ENCODE measurements at regions not wholly inside any gene's neighbourhood (a gene's known extent, or its start where the extent isn't known, plus 50 kb on each side); places are given as distances from the start of the nearest gene placed in this dataset.

DNA sequence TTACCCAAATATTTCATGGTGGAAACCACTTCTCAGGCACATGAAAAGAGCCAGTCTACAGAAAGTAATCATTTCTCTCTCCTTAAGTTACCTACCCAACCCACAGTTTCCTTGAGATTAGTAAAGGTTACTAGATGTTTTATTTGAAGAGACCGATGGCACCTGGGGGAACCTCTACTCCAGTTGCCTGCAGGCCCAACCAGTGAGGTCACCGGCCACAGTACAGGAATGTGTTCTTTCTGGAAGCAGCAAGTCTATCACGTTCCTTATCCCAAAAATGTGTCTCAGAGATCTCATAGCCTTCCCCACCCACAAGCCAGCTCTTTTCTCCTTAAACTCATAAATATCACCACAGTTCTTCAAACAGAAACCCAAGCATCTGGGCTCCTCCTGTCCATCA is 316.1 kb downstream of the COG6 start:
- TF ChIP-seq, protein P1, sequence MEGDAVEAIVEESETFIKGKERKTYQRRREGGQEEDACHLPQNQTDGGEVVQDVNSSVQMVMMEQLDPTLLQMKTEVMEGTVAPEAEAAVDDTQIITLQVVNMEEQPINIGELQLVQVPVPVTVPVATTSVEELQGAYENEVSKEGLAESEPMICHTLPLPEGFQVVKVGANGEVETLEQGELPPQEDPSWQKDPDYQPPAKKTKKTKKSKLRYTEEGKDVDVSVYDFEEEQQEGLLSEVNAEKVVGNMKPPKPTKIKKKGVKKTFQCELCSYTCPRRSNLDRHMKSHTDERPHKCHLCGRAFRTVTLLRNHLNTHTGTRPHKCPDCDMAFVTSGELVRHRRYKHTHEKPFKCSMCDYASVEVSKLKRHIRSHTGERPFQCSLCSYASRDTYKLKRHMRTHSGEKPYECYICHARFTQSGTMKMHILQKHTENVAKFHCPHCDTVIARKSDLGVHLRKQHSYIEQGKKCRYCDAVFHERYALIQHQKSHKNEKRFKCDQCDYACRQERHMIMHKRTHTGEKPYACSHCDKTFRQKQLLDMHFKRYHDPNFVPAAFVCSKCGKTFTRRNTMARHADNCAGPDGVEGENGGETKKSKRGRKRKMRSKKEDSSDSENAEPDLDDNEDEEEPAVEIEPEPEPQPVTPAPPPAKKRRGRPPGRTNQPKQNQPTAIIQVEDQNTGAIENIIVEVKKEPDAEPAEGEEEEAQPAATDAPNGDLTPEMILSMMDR (IDR thresholded peaks at IDR 0.05; ENCODE audit: low read depth, low read length, poor library complexity, severe bottlenecking): no peak
- TF ChIP-seq EZH2phosphoT487 (IDR thresholded peaks at IDR 0.05; ENCODE audit: borderline replicate concordance, low read length): no peak
